SU-DHL-6 (cell line): ENCODE measurements at regions not wholly inside any gene's neighbourhood (a gene's known extent, or its start where the extent isn't known, plus 50 kb on each side); places are given as distances from the start of the nearest gene placed in this dataset.

Experiments
- CTCF ChIP-seq: fragments of 200-600 bp; sonication (generic); IDR thresholded peaks from one replicate; pipeline ENCODE4 v1.5.1; 2017; ENCODE audit warnings: antibody characterized with exemption, mild to moderate bottlenecking, low read length, moderate library complexity; ENCODE audit not compliant: insufficient read depth, poor library complexity, severe bottlenecking
- EZH2phosphoT487 ChIP-seq: fragments of 200-600 bp; sonication (generic), shearing (Covaris generic); conservative IDR thresholded peaks from 2 replicates; pipeline ENCODE4 v1.6.1; 2018; ENCODE audit warnings: mild to moderate bottlenecking, antibody characterized with exemption, low read length, moderate library complexity, mixed read lengths

- TF ChIP-seq CTCF, result no peak
- TF ChIP-seq EZH2phosphoT487, result no peak
Measured at GRCh38 chr1:234712891-234713305, 102.9 kb upstream of the IRF2BP2 start.
